Spleen (tissue), 11 donors: ENCODE measurements at regions not wholly inside any gene's neighbourhood (a gene's known extent, or its start where the extent isn't known, plus 50 kb on each side); places are given as distances from the start of the nearest gene placed in this dataset.

Source experiments
- DNase-seq: peaks from one replicate; pipeline ENCODE4 v3.0.0-alpha.2; 2020
- H3K27ac ChIP-seq, 8 donors: fragments of 200-600 bp; sonication (generic) in 7 of 8; 1 replicate in 4 of 8; 2 replicates in 4 of 8; pipeline versions ENCODE4 v1.5.0 to v1.8.0; 2016 to 2021; ENCODE audit warnings: inconsistent platforms in 4 of 8, mild to moderate bottlenecking in 4 of 8, moderate library complexity in 1 of 8
- H3K27me3 ChIP-seq, 7 donors: fragments of 200-600 bp; sonication (generic) in 6 of 7; replicated peaks in 1 of 7; 1 replicate in 4 of 7; 2 replicates in 3 of 7; pipeline versions ENCODE4 v1.5.0 to v1.8.0; 2016 to 2021; ENCODE audit warnings: inconsistent platforms in 3 of 7, mild to moderate bottlenecking in 1 of 7
- H3K36me3 ChIP-seq, 6 donors: fragments of 200-600 bp; sonication (generic) in 5 of 6; 1 replicate in 4 of 6; 2 replicates in 2 of 6; pipeline versions ENCODE4 v1.5.0 to v1.8.0; 2016 to 2021; ENCODE audit warnings: inconsistent platforms in 2 of 6
- H3K4me1 ChIP-seq, 6 donors: fragments of 200-600 bp; sonication (generic) in 5 of 6; 1 replicate in 3 of 6; 2 replicates in 3 of 6; pipeline versions ENCODE4 v1.5.0 to v1.8.0; 2016 to 2021; ENCODE audit warnings: inconsistent platforms in 3 of 6
- H3K4me3 ChIP-seq, 8 donors: fragments of 200-600 bp; sonication (generic) in 7 of 8; 1 replicate in 4 of 8; 2 replicates in 4 of 8; pipeline versions ENCODE4 v1.5.0 to v1.8.0; 2016 to 2021; ENCODE audit warnings: inconsistent platforms in 4 of 8, mild to moderate bottlenecking in 4 of 8, moderate library complexity in 2 of 8
- H3K9me3 ChIP-seq, 8 donors: fragments of 200-600 bp; sonication (generic) in 7 of 8; 1 replicate in 4 of 8; 2 replicates in 4 of 8; pipeline versions ENCODE4 v1.5.0 to v1.8.0; 2016 to 2021; ENCODE audit warnings: inconsistent platforms in 4 of 8
- POLR2A ChIP-seq, 3 donors: fragments of 450-650 bp; IDR thresholded peaks; one replicate each; pipeline ENCODE4 v1.5.1; 2017; ENCODE audit warnings: antibody characterized with exemption in 3 of 3, mild to moderate bottlenecking in 1 of 3
- POLR2AphosphoS5 ChIP-seq, 3 donors: sonication (generic); formaldehyde crosslinking; IDR thresholded peaks; one replicate each; pipeline ENCODE4 v1.5.1; 2017; ENCODE audit warnings: antibody characterized with exemption in 3 of 3
- WGBS, 5 donors: extraction: QIAGEN DNeasy Blood & Tissue Kit in 3 of 5; methylation state at CpG; one replicate each; pipeline versions ENCODE4 v1.1.5 to v1.1.7; 2013 to 2018; 5-methylcytosine and 5-hydroxymethylcytosine counted together
- intact Hi-C: fragments of 100-400 bp; cut with DNase I; formaldehyde crosslinking; loops from one replicate; pipeline ENCODE4 v1.15.0; 2023; ENCODE audit warnings: low total_unique reads
- TF ChIP-seq, protein P1 (sequence below), 11 experiments: fragments of 200-600 bp in 7 of 11; fragments of 450-650 bp in 4 of 11; sonication (generic) in 4 of 11; IDR thresholded peaks in 8 of 11; conservative IDR thresholded peaks in 3 of 11; 1 replicate in 7 of 11; 2 replicates in 4 of 11; pipeline versions ENCODE4 v1.4.0 to v1.8.0; 2016 to 2021; ENCODE audit warnings: antibody characterized with exemption in 11 of 11, inconsistent platforms in 4 of 11, mild to moderate bottlenecking in 1 of 11
- donor health status: healthy with polysubstance abuse.
- donor health status: DM: no; HTN: no; CAD: no; lungs with moderate emphysema.
- donor health status: DM: no; HTN: no; CAD: no.
- donor health status: Bipolar disorder and iron deficiency.
- donor health status: healthy.
- donor health status: DM: no; HTN: no; CAD: no.
- donor health status: DM: yes; HTN: yes; CAD: no.

DNA sequence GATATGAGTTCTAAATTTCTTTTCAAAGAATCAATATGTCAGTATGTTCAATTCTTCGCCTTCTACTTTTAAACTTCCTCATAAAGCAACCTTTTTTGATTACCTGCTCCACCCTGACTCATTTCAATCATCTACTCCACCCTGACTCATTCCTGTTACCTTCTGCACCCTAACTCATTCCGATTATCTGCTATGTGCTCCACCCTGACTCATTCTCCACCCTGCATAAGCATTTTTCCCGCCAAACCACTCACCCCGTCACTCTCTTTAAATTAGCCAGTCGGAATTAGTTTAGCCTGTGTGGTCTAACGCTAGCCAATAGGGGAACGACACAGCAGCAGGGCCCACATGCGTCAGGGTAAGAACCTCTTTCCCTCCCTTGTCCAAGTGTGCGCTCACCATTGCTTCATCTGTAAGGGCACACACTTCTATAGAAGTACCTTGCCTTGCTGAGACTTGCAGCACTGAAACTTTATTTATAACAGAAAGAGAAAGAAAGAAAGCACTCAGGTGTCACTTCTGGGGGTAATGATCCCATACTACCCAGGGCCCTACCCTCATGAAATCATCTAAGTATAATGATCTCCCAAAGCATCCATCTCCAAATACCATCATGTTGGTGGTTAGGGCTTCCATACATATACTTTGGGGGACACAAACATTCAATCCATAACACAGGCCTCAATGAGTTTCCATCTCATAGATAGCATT lies 875.2 kb downstream of the RAPGEF2 start:
- WGBS, 5 donors, result 86 to 94% (median 90%) methylated on average over 9 of the region's 9 CpGs
- H3K27ac ChIP-seq, result no peak overlapping the region
- intact Hi-C loops, result no loop called here
- no peaks in the 10 kb centered on the region for H3K36me3 ChIP-seq
- H3K27me3 ChIP-seq, result no peaks in the 10 kb centered on the region
- no peaks in the 10 kb centered on the region for H3K4me1 ChIP-seq
- no peak for TF ChIP-seq POLR2A (IDR thresholded peaks at IDR 0.05)
- no peak for TF ChIP-seq POLR2AphosphoS5 (IDR thresholded peaks at IDR 0.05)
- TF ChIP-seq, protein P1, sequence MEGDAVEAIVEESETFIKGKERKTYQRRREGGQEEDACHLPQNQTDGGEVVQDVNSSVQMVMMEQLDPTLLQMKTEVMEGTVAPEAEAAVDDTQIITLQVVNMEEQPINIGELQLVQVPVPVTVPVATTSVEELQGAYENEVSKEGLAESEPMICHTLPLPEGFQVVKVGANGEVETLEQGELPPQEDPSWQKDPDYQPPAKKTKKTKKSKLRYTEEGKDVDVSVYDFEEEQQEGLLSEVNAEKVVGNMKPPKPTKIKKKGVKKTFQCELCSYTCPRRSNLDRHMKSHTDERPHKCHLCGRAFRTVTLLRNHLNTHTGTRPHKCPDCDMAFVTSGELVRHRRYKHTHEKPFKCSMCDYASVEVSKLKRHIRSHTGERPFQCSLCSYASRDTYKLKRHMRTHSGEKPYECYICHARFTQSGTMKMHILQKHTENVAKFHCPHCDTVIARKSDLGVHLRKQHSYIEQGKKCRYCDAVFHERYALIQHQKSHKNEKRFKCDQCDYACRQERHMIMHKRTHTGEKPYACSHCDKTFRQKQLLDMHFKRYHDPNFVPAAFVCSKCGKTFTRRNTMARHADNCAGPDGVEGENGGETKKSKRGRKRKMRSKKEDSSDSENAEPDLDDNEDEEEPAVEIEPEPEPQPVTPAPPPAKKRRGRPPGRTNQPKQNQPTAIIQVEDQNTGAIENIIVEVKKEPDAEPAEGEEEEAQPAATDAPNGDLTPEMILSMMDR (IDR thresholded peaks at IDR 0.05 in 8 of 11, conservative IDR thresholded peaks at IDR 0.05 in 3 of 11), result no peak
- no peak overlapping the region for H3K4me3 ChIP-seq
- DNase-seq, result no peak
- peaks cover 0 to 4% (median under 1%) of the 10 kb centered on the region in 8 donors for H3K9me3 ChIP-seq

DNA sequence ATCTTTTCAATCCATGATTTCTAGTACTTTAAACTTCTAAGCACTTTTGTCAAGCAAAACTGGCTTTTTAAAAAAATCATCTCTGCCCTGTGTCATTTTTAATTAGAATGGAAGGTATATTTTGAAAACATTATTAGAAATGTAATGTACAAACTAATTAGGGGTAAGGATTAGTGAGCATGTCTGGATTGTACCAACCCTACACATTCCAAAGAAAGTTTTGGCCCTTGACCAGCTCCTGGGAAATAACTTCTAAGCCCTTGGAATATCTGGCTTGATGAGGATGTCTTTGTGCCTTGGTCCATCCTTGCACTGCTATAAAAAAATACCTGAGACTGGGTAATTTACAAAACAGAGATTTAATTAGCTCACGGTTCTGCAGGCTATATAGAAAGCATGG lies 876.5 kb downstream of the RAPGEF2 start:
- TF ChIP-seq, protein P1 (IDR thresholded peaks at IDR 0.05 in 8 of 11, conservative IDR thresholded peaks at IDR 0.05 in 3 of 11), result no peak
- no peak for TF ChIP-seq POLR2A (IDR thresholded peaks at IDR 0.05)
- TF ChIP-seq POLR2AphosphoS5 (IDR thresholded peaks at IDR 0.05), result no peak
- no peak overlapping the region for H3K27ac ChIP-seq
- WGBS, 5 donors, result 81 to 100% (median 89%) methylated on average over 1 of the region's 1 CpG
- H3K4me3 ChIP-seq, result no peak overlapping the region
- intact Hi-C loops, result no loop called here
- no peaks in the 10 kb centered on the region for H3K27me3 ChIP-seq
- peaks cover 0 to 4% (median 0%) of the 10 kb centered on the region in 8 donors for H3K9me3 ChIP-seq
- H3K4me1 ChIP-seq, result no peaks in the 10 kb centered on the region
- no peak for DNase-seq
- no peaks in the 10 kb centered on the region for H3K36me3 ChIP-seq

DNA sequence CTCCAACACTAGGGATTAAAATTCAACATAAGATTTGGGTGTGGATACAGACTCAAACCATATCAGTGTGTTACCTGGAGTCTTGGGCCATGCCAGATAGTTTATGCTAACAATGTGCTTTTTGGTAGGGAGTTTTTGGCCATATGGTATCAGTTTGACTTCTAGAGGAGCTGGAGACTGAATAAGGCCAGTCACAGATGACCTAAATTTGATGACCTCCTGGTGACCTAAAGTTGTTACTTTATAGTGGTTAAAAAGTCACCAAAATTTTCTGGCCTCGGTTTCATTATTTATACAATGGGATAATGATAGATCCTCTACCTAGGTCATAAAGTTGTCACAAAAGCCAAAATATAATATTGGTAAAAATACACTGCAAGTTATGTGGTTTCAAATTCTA lies 877.1 kb downstream of the RAPGEF2 start:
- Histone ChIP-seq H3K27me3 (no peaks in the 10 kb centered on the region), H3K4me1 (no peaks in the 10 kb centered on the region), H3K27ac (no peak overlapping the region), H3K9me3 (peaks cover 0 to 4% (median 0%) of the 10 kb centered on the region in 8 donors), H3K36me3 (no peaks in the 10 kb centered on the region), H3K4me3 (no peak overlapping the region)
- TF ChIP-seq, protein P1 (IDR thresholded peaks at IDR 0.05 in 8 of 11, conservative IDR thresholded peaks at IDR 0.05 in 3 of 11), result no peak
- TF ChIP-seq POLR2A (IDR thresholded peaks at IDR 0.05) (no peak), POLR2AphosphoS5 (IDR thresholded peaks at IDR 0.05) (no peak)
- WGBS, 5 donors, result 66 to 87% (median 77%) methylated on average over 1 of the region's 1 CpG
- no peak for DNase-seq
- intact Hi-C loops, result no loop called here

DNA sequence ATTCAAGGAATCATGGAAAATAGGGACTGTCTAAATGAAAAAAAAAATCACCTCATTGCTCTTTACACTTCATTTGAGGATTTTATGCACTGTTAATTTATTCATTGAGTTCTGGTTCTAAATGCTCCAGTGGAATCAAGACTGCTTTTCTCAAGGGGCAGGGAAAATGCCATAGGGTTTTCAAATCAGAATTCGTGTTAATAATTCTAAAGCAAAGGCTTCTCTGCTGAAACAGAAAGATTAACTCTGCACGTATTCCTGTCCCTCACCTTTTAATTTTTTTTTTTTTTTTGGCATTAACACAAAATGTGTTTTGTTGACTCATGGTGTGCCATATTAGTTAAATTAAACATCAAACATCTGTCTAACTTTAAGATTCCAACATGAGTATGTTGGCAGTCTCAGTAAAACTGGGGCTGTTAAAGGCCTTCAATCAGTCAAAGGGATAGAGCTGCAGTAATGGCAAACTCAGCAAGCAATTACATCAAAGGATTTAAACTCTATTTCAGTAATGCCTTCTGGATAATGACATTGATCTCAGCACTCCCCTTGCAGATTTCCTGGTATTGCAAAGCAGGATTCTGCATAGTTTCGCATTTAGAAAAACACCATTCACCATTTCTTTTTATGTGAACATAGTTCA lies 878.1 kb downstream of the RAPGEF2 start:
- TF ChIP-seq, protein P1 (IDR thresholded peaks at IDR 0.05 in 8 of 11, conservative IDR thresholded peaks at IDR 0.05 in 3 of 11), result no peak
- TF ChIP-seq POLR2AphosphoS5 (IDR thresholded peaks at IDR 0.05), result no peak
- TF ChIP-seq POLR2A (IDR thresholded peaks at IDR 0.05), result no peak
- H3K36me3 ChIP-seq, result no peaks in the 10 kb centered on the region
- H3K27ac ChIP-seq, result no peak overlapping the region
- intact Hi-C loops, result no loop called here
- H3K4me1 ChIP-seq, result no peaks in the 10 kb centered on the region
- no peak overlapping the region for H3K4me3 ChIP-seq
- DNase-seq, result no peak
- WGBS, 5 donors, result 70 to 82% (median 77%) methylated on average over 3 of the region's 3 CpGs
- no peaks in the 10 kb centered on the region for H3K9me3 ChIP-seq
- H3K27me3 ChIP-seq, result no peaks in the 10 kb centered on the region
